Spleen (tissue), 11 donors: ENCODE measurements at regions not wholly inside any gene's neighbourhood (a gene's known extent, or its start where the extent isn't known, plus 50 kb on each side); places are given as distances from the start of the nearest gene placed in this dataset.

Experiments
- DNase-seq: peaks from one replicate; pipeline ENCODE4 v3.0.0-alpha.2; 2020
- H3K27ac ChIP-seq, 8 donors: fragments of 200-600 bp; sonication (generic) in 7 of 8; 1 replicate in 4 of 8; 2 replicates in 4 of 8; pipeline versions ENCODE4 v1.5.0 to v1.8.0; 2016 to 2021; ENCODE audit warnings: inconsistent platforms in 4 of 8, mild to moderate bottlenecking in 4 of 8, moderate library complexity in 1 of 8
- H3K27me3 ChIP-seq, 7 donors: fragments of 200-600 bp; sonication (generic) in 6 of 7; replicated peaks in 1 of 7; 1 replicate in 4 of 7; 2 replicates in 3 of 7; pipeline versions ENCODE4 v1.5.0 to v1.8.0; 2016 to 2021; ENCODE audit warnings: inconsistent platforms in 3 of 7, mild to moderate bottlenecking in 1 of 7
- H3K36me3 ChIP-seq, 6 donors: fragments of 200-600 bp; sonication (generic) in 5 of 6; 1 replicate in 4 of 6; 2 replicates in 2 of 6; pipeline versions ENCODE4 v1.5.0 to v1.8.0; 2016 to 2021; ENCODE audit warnings: inconsistent platforms in 2 of 6
- H3K4me1 ChIP-seq, 6 donors: fragments of 200-600 bp; sonication (generic) in 5 of 6; 1 replicate in 3 of 6; 2 replicates in 3 of 6; pipeline versions ENCODE4 v1.5.0 to v1.8.0; 2016 to 2021; ENCODE audit warnings: inconsistent platforms in 3 of 6
- H3K4me3 ChIP-seq, 8 donors: fragments of 200-600 bp; sonication (generic) in 7 of 8; 1 replicate in 4 of 8; 2 replicates in 4 of 8; pipeline versions ENCODE4 v1.5.0 to v1.8.0; 2016 to 2021; ENCODE audit warnings: inconsistent platforms in 4 of 8, mild to moderate bottlenecking in 4 of 8, moderate library complexity in 2 of 8
- H3K9me3 ChIP-seq, 8 donors: fragments of 200-600 bp; sonication (generic) in 7 of 8; 1 replicate in 4 of 8; 2 replicates in 4 of 8; pipeline versions ENCODE4 v1.5.0 to v1.8.0; 2016 to 2021; ENCODE audit warnings: inconsistent platforms in 4 of 8
- POLR2A ChIP-seq, 3 donors: fragments of 450-650 bp; IDR thresholded peaks; one replicate each; pipeline ENCODE4 v1.5.1; 2017; ENCODE audit warnings: antibody characterized with exemption in 3 of 3, mild to moderate bottlenecking in 1 of 3
- POLR2AphosphoS5 ChIP-seq, 3 donors: sonication (generic); formaldehyde crosslinking; IDR thresholded peaks; one replicate each; pipeline ENCODE4 v1.5.1; 2017; ENCODE audit warnings: antibody characterized with exemption in 3 of 3
- WGBS, 5 donors: extraction: QIAGEN DNeasy Blood & Tissue Kit in 3 of 5; methylation state at CpG; one replicate each; pipeline versions ENCODE4 v1.1.5 to v1.1.7; 2013 to 2018; 5-methylcytosine and 5-hydroxymethylcytosine counted together
- intact Hi-C: fragments of 100-400 bp; cut with DNase I; formaldehyde crosslinking; loops from one replicate; pipeline ENCODE4 v1.15.0; 2023; ENCODE audit warnings: low total_unique reads
- TF ChIP-seq, protein P1 (sequence below), 11 experiments: fragments of 200-600 bp in 7 of 11; fragments of 450-650 bp in 4 of 11; sonication (generic) in 4 of 11; IDR thresholded peaks in 8 of 11; conservative IDR thresholded peaks in 3 of 11; 1 replicate in 7 of 11; 2 replicates in 4 of 11; pipeline versions ENCODE4 v1.4.0 to v1.8.0; 2016 to 2021; ENCODE audit warnings: antibody characterized with exemption in 11 of 11, inconsistent platforms in 4 of 11, mild to moderate bottlenecking in 1 of 11
- donor health status: healthy with polysubstance abuse.
- donor health status: DM: no; HTN: no; CAD: no; lungs with moderate emphysema.
- donor health status: DM: no; HTN: no; CAD: no.
- donor health status: Bipolar disorder and iron deficiency.
- donor health status: healthy.
- donor health status: DM: no; HTN: no; CAD: no.
- donor health status: DM: yes; HTN: yes; CAD: no.

- 88 to 90% (median 88%) methylated on average over 16 of the region's 16 CpGs for WGBS, 5 donors
- TF ChIP-seq POLR2AphosphoS5 (IDR thresholded peaks at IDR 0.05), result no peak
- TF ChIP-seq POLR2A (IDR thresholded peaks at IDR 0.05), result no peak
- TF ChIP-seq, protein P1, sequence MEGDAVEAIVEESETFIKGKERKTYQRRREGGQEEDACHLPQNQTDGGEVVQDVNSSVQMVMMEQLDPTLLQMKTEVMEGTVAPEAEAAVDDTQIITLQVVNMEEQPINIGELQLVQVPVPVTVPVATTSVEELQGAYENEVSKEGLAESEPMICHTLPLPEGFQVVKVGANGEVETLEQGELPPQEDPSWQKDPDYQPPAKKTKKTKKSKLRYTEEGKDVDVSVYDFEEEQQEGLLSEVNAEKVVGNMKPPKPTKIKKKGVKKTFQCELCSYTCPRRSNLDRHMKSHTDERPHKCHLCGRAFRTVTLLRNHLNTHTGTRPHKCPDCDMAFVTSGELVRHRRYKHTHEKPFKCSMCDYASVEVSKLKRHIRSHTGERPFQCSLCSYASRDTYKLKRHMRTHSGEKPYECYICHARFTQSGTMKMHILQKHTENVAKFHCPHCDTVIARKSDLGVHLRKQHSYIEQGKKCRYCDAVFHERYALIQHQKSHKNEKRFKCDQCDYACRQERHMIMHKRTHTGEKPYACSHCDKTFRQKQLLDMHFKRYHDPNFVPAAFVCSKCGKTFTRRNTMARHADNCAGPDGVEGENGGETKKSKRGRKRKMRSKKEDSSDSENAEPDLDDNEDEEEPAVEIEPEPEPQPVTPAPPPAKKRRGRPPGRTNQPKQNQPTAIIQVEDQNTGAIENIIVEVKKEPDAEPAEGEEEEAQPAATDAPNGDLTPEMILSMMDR (IDR thresholded peaks at IDR 0.05 in 8 of 11, conservative IDR thresholded peaks at IDR 0.05 in 3 of 11), result no peak
- H3K27ac ChIP-seq, result no peak overlapping the region
- H3K27me3 ChIP-seq, result peaks cover 0 to 19% (median 0%) of the 10 kb centered on the region in 7 donors
- intact Hi-C loops, result no loop called here
- H3K4me1 ChIP-seq, result peaks cover 10 to 48% (median 32%) of the 10 kb centered on the region in 6 donors
- H3K9me3 ChIP-seq, result no peaks in the 10 kb centered on the region
- no peak overlapping the region for H3K4me3 ChIP-seq
- no peaks in the 10 kb centered on the region for H3K36me3 ChIP-seq
- DNase-seq, result no peak
Observed at GRCh38 chr2:120548627-120549608, 186.8 kb upstream of the GLI2 start.

- Histone ChIP-seq H3K27ac (no peak overlapping the region), H3K9me3 (no peaks in the 10 kb centered on the region), H3K4me3 (no peak overlapping the region), H3K27me3 (peaks cover 0 to 28% (median 0%) of the 10 kb centered on the region in 7 donors), H3K4me1 (peaks cover 10 to 41% (median 32%) of the 10 kb centered on the region in 6 donors), H3K36me3 (no peaks in the 10 kb centered on the region)
- no peak for DNase-seq
- TF ChIP-seq, protein P1 (IDR thresholded peaks at IDR 0.05 in 8 of 11, conservative IDR thresholded peaks at IDR 0.05 in 3 of 11), result no peak
- TF ChIP-seq POLR2A (IDR thresholded peaks at IDR 0.05), result no peak
- no peak for TF ChIP-seq POLR2AphosphoS5 (IDR thresholded peaks at IDR 0.05)
- intact Hi-C loops, result no loop called here
- 69 to 84% (median 80%) methylated on average over 4 to 6 of the region's 6 CpGs for WGBS, 5 donors
Observed at GRCh38 chr2:120549841-120550240, 185.8 kb upstream of the GLI2 start.

DNA sequence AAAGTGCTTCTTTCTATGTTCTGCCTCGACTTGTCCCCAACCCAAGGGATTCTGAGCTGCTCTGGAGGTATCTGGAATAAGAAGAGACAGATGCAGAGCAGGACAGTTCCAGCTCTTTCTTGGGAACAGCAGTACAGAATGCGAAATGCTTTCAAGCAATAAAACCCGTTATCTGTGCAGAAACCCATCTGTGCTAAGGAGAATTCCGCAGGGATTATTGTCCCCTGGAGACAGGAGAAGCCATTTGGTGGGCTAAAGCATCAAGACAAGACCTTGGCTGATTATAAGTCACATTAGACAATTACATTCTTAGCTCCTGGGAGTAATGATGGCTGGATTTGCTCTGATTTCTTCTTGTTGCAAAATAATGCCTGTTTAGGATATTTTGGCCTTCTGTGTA is 185.4 kb upstream of the GLI2 start:
- H3K27ac ChIP-seq, result no peak overlapping the region
- TF ChIP-seq POLR2A (IDR thresholded peaks at IDR 0.05) (no peak), POLR2AphosphoS5 (IDR thresholded peaks at IDR 0.05) (no peak)
- TF ChIP-seq, protein P1 (IDR thresholded peaks at IDR 0.05 in 8 of 11, conservative IDR thresholded peaks at IDR 0.05 in 3 of 11), result no peak
- H3K36me3 ChIP-seq, result no peaks in the 10 kb centered on the region
- peaks cover 0 to 33% (median 0%) of the 10 kb centered on the region in 7 donors for H3K27me3 ChIP-seq
- DNase-seq, result no peak
- H3K9me3 ChIP-seq, result no peaks in the 10 kb centered on the region
- peaks cover 10 to 41% (median 32%) of the 10 kb centered on the region in 6 donors for H3K4me1 ChIP-seq
- no peak overlapping the region for H3K4me3 ChIP-seq
- 70 to 88% (median 80%) methylated on average over 4 of the region's 4 CpGs for WGBS, 5 donors
- intact Hi-C loops, result no loop called here

GRCh38 chr2:120550893-120551446 is 184.7 kb upstream of the GLI2 start:
- DNase-seq, result no peak
- no peaks in the 10 kb centered on the region for H3K36me3 ChIP-seq
- peaks cover 0 to 39% (median 0%) of the 10 kb centered on the region in 7 donors for H3K27me3 ChIP-seq
- H3K4me3 ChIP-seq, result no peak overlapping the region
- 54 to 70% (median 67%) methylated on average over 2 of the region's 2 CpGs for WGBS, 5 donors
- peaks cover 10 to 41% (median 32%) of the 10 kb centered on the region in 6 donors for H3K4me1 ChIP-seq
- intact Hi-C loops, result no loop called here
- no peak overlapping the region for H3K27ac ChIP-seq
- H3K9me3 ChIP-seq, result no peaks in the 10 kb centered on the region
- TF ChIP-seq POLR2A (IDR thresholded peaks at IDR 0.05), result no peak
- TF ChIP-seq, protein P1 (IDR thresholded peaks at IDR 0.05 in 8 of 11, conservative IDR thresholded peaks at IDR 0.05 in 3 of 11), result no peak
- TF ChIP-seq POLR2AphosphoS5 (IDR thresholded peaks at IDR 0.05), result no peak
